ENCODE measurements at regions not wholly inside any gene's neighbourhood (a gene's known extent, or its start where the extent isn't known, plus 50 kb on each side); places are given as distances from the start of the nearest gene placed in this dataset.
"Not testable (repeated sequence)": the region's sequence is repeated elsewhere in the genome, so short reads cannot be mapped to it uniquely, and the experiment has no call there.

- in situ Hi-C loops (cut with MboI; ENCODE audit: low sequenced_read_pairs), result loop anchor here (25.0 kb wide), 1 partner anchor 228 kb away; no protein-coding TSS in a partner anchor
These were observed 414.3 kb downstream of the TMEM121 start for GRCh38 chr14:105940534-105941225.

- in situ Hi-C loops (cut with MboI; ENCODE audit: low sequenced_read_pairs), result loop anchor here (25.0 kb wide), 1 partner anchor 229 kb away; no protein-coding TSS in a partner anchor
These were observed 415.1 kb downstream of the TMEM121 start for GRCh38 chr14:105941226-105942166.

- in situ Hi-C loops (cut with MboI; ENCODE audit: low sequenced_read_pairs), result loop anchor here (25.0 kb wide), 1 partner anchor 230 kb away; no protein-coding TSS in a partner anchor
These were observed 416.3 kb downstream of the TMEM121 start for GRCh38 chr14:105942725-105943124.

- in situ Hi-C loops (cut with MboI; ENCODE audit: low sequenced_read_pairs), result loop anchor here (25.0 kb wide), 1 partner anchor 232 kb away; no protein-coding TSS in a partner anchor
These were observed 417.7 kb downstream of the TMEM121 start for GRCh38 chr14:105943973-105944602.

GRCh38 chr14:105944632-105945610 is 418.5 kb downstream of the TMEM121 start:
- in situ Hi-C loops (cut with MboI; ENCODE audit: low sequenced_read_pairs), result loop anchor here (25.0 kb wide), 1 partner anchor 233 kb away; no protein-coding TSS in a partner anchor

GRCh38 chr14:105945896-105946295 is 419.5 kb downstream of the TMEM121 start:
- in situ Hi-C loops (cut with MboI; ENCODE audit: low sequenced_read_pairs), result loop anchor here (25.0 kb wide), 1 partner anchor 234 kb away; no protein-coding TSS in a partner anchor

GRCh38 chr14:105947599-105947998 is 421.2 kb downstream of the TMEM121 start:
- in situ Hi-C loops (cut with MboI; ENCODE audit: low sequenced_read_pairs), result loop anchor here (25.0 kb wide), 1 partner anchor 235 kb away; no protein-coding TSS in a partner anchor

GRCh38 chr14:105948955-105949354 is 422.6 kb downstream of the TMEM121 start:
- in situ Hi-C loops (cut with MboI; ENCODE audit: low sequenced_read_pairs), result loop anchor here (25.0 kb wide), 1 partner anchor 237 kb away; no protein-coding TSS in a partner anchor

- in situ Hi-C loops (cut with MboI; ENCODE audit: low sequenced_read_pairs), result not testable (repeated sequence)
These were observed 424.0 kb downstream of the TMEM121 start for GRCh38 chr14:105950364-105950892.

GRCh38 chr14:105951399-105951798 is 425.0 kb downstream of the TMEM121 start:
- in situ Hi-C loops (cut with MboI; ENCODE audit: low sequenced_read_pairs), result no loop called here

GRCh38 chr14:105952222-105952621 is 425.8 kb downstream of the TMEM121 start:
- in situ Hi-C loops (cut with MboI; ENCODE audit: low sequenced_read_pairs), result no loop called here

GRCh38 chr14:105952826-105953225 is 426.4 kb downstream of the TMEM121 start:
- in situ Hi-C loops (cut with MboI; ENCODE audit: low sequenced_read_pairs), result no loop called here

- in situ Hi-C loops (cut with MboI; ENCODE audit: low sequenced_read_pairs), result not testable (repeated sequence)
These were observed 435.2 kb downstream of the TMEM121 start for GRCh38 chr14:105961625-105962024.

- in situ Hi-C loops (cut with MboI; ENCODE audit: low sequenced_read_pairs), result no loop called here
These were observed 436.1 kb downstream of the TMEM121 start for GRCh38 chr14:105962532-105962931.

- in situ Hi-C loops (cut with MboI; ENCODE audit: low sequenced_read_pairs), result no loop called here
These were observed 441.9 kb downstream of the TMEM121 start for GRCh38 chr14:105968291-105968690.

- in situ Hi-C loops (cut with MboI; ENCODE audit: low sequenced_read_pairs), result not testable (repeated sequence)
These were observed 442.6 kb downstream of the TMEM121 start for GRCh38 chr14:105969026-105969425.

GRCh38 chr14:105970821-105971220 is 444.4 kb downstream of the TMEM121 start:
- in situ Hi-C loops (cut with MboI; ENCODE audit: low sequenced_read_pairs), result not testable (repeated sequence)

- in situ Hi-C loops (cut with MboI; ENCODE audit: low sequenced_read_pairs), result no loop called here
These were observed 445.5 kb downstream of the TMEM121 start for GRCh38 chr14:105971593-105972500.

All from HL-60/S4 (cell line).